GM12891 (cell line): ENCODE measurements at regions not wholly inside any gene's neighbourhood (a gene's known extent, or its start where the extent isn't known, plus 50 kb on each side); places are given as distances from the start of the nearest gene placed in this dataset.

ENCODE experiments used
- DNase-seq: peaks from one replicate; pipeline ENCODE4 v3.0.0; 2011; ENCODE audit warnings: low spot score; ENCODE audit not compliant: insufficient read length
- FAIRE-seq: peaks from 2 replicates; lab custom pipeline; 2011; peaks lifted over from hg19 to GRCh38; lab: Jason Lieb, UNC
- PAX5 ChIP-seq: IDR thresholded peaks from 2 replicates; pipeline ENCODE4 v1.6.1; 2011; ENCODE audit warnings: low read length, moderate library complexity, mild to moderate bottlenecking; ENCODE audit not compliant: insufficient read depth, severe bottlenecking
- POLR2A ChIP-seq: IDR thresholded peaks from 2 replicates; pipeline ENCODE4 v1.6.1; 2011; ENCODE audit warnings: low read depth, low read length, control low read depth
- POLR2AphosphoS5 ChIP-seq: IDR thresholded peaks from 2 replicates; pipeline ENCODE4 v1.6.1; 2011; ENCODE audit warnings: low read depth, low read length, control low read depth
- POU2F2 ChIP-seq: IDR thresholded peaks from 2 replicates; pipeline ENCODE4 v1.6.1; 2011; ENCODE audit warnings: low read depth, mild to moderate bottlenecking, control low read depth, low read length, moderate library complexity
- SPI1 ChIP-seq: IDR thresholded peaks from 2 replicates; pipeline ENCODE4 v1.6.1; 2011; ENCODE audit warnings: low read depth, low read length, control low read depth
- TAF1 ChIP-seq: IDR thresholded peaks from 2 replicates; pipeline ENCODE4 v1.6.1; 2011; ENCODE audit warnings: low read depth, low read length, control low read depth

- DNase-seq: no peak
- no peak for FAIRE-seq
- TF ChIP-seq POU2F2 (no peak), POLR2A (no peak)
Measured at GRCh38 chr2:238728330-238729260, 119.3 kb upstream of the TWIST2 start.

GRCh38 chr2:238729261-238729935 lies 118.5 kb upstream of the TWIST2 start:
- no peak for FAIRE-seq
- TF ChIP-seq PAX5 (no peak), POLR2A (no peak), SPI1 (no peak), POLR2AphosphoS5 (no peak), POU2F2 (no peak)
- no peak for DNase-seq

GRCh38 chr2:238730001-238730669 lies 117.8 kb upstream of the TWIST2 start:
- no peak for DNase-seq
- no peak for FAIRE-seq
- TF ChIP-seq SPI1: no peak
- no peak for TF ChIP-seq POLR2AphosphoS5
- TF ChIP-seq POU2F2: no peak

- no peak for DNase-seq
- TF ChIP-seq POLR2AphosphoS5 (no peak), POLR2A (no peak), POU2F2 (no peak), SPI1 (no peak), TAF1 (no peak), PAX5 (no peak)
- FAIRE-seq: no peak
Measured at GRCh38 chr2:238730881-238731280, 117.0 kb upstream of the TWIST2 start.

GRCh38 chr2:238731961-238732360 lies 115.9 kb upstream of the TWIST2 start:
- FAIRE-seq: no peak
- no peak for TF ChIP-seq SPI1
- no peak for TF ChIP-seq POLR2AphosphoS5
- no peak for TF ChIP-seq PAX5
- TF ChIP-seq POLR2A: no peak
- TF ChIP-seq TAF1: no peak
- TF ChIP-seq POU2F2: no peak
- no peak for DNase-seq

GRCh38 chr2:238738917-238739316 lies 109.0 kb upstream of the TWIST2 start:
- FAIRE-seq (no peak), DNase-seq (no peak)
- TF ChIP-seq POLR2AphosphoS5: no peak
- no peak for TF ChIP-seq PAX5
- no peak for TF ChIP-seq TAF1
- TF ChIP-seq POU2F2: no peak
- no peak for TF ChIP-seq POLR2A
- TF ChIP-seq SPI1: no peak

- TF ChIP-seq POU2F2: no peak
- TF ChIP-seq PAX5: no peak
- no peak for TF ChIP-seq POLR2A
- TF ChIP-seq SPI1: no peak
- no peak for TF ChIP-seq POLR2AphosphoS5
- TF ChIP-seq TAF1: no peak
- FAIRE-seq (no peak), DNase-seq (no peak)
Measured at GRCh38 chr2:238739668-238740067, 108.2 kb upstream of the TWIST2 start.

GRCh38 chr2:238741277-238741676 lies 106.6 kb upstream of the TWIST2 start:
- TF ChIP-seq POLR2A: no peak
- no peak for TF ChIP-seq SPI1
- TF ChIP-seq POLR2AphosphoS5: no peak
- TF ChIP-seq TAF1: no peak
- no peak for TF ChIP-seq POU2F2
- DNase-seq (no peak), FAIRE-seq (no peak)

- no peak for FAIRE-seq
- TF ChIP-seq POLR2A: no peak
- TF ChIP-seq POLR2AphosphoS5: no peak
- no peak for TF ChIP-seq TAF1
- no peak for TF ChIP-seq POU2F2
- TF ChIP-seq PAX5: no peak
- no peak for DNase-seq
Measured at GRCh38 chr2:238742066-238742465, 105.8 kb upstream of the TWIST2 start.
